Cerebellar cortex (tissue), 1 donor: ENCODE measurements at regions not wholly inside any gene's neighbourhood (a gene's known extent, or its start where the extent isn't known, plus 50 kb on each side); places are given as distances from the start of the nearest gene placed in this dataset.
"Not testable (repeated sequence)": the region's sequence is repeated elsewhere in the genome, so short reads cannot be mapped to it uniquely, and the experiment has no call there.

Experiments
- DNase-seq: peaks from one replicate; pipeline ENCODE4 v3.0.0-alpha.2; 2015; ENCODE audit warnings: low spot score

DNA sequence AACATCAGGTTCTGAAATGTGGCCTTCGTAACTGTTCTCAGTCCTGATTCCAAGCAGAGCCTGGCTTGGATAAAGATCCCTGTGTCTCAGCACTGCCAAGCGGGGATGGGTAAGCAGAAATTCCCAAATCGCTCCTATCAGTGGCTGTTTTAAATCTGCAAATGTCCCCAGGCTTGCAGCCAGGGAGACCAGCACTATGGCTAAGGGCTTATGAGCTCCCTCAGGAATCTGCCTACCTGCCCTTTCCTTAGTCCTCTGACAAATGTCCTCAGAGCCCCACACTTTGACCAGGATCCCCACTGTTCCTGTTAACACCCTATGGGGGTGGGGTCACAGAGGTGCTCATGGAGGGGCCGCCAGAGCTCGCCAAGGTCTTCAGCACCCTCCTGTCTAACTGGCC lies 1062.8 kb downstream of the UQCRFS1 start:
- DNase-seq: no peak

DNA sequence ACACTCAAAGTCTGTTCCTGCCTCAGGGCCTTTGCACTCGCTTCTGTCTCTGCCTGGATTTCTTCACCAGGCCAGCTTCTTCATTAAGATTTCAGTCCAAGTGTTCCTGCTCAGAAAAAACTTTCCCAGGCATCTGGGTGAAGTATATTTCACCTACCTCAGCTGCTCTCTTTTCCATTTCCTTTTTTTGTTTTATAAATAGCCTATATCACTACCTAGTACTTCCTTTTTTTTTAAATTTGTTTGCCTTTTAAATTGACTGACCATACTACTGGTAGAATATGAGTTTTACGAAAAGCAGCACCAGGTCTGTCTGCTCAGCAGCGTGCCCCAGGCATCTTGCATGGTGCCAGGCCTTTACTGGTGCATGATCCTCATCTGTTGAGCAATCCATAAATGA lies 1064.4 kb downstream of the UQCRFS1 start:
- no peak for DNase-seq

DNA sequence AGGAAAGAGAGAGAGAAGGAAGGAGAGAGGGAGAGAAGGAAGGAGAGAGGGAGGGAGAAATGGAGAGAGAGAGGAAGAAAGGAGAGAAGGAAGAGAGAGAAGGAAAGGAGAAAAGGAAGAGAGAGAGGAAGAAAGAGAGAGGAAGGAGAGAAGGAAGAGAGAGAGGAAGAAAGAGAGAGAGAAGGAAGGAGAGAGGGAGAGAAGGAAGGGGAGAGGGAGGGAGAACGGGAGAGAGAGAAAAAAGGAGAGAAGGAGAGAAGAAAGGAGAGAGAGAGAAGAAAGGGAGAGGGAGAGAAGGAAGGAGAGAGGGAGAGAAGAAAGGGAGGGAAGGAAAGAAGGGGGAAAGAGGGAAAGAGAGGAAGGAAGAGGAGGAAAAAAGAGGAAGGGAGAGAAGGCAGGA lies 1070.7 kb downstream of the UQCRFS1 start:
- no peak for DNase-seq

DNA sequence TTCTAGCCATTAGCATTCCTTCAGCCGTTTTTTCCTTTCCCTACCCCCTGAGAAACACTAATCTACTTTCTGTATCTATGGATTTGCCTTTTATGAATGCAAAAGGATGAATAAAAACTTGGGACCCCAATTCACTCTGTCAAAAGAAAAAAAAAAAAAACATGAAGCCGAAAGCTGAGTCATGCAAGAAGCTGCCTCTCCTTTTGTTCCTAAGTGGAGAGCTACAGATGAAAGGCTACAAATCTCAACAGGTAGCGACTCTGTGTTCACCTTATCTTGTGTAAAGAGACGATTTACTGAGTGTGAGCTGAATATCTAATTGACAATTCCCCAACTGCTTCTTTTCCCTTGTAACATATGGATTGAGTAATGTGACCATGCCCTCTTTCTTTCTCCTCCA lies 1072.8 kb downstream of the UQCRFS1 start:
- no peak for DNase-seq

DNA sequence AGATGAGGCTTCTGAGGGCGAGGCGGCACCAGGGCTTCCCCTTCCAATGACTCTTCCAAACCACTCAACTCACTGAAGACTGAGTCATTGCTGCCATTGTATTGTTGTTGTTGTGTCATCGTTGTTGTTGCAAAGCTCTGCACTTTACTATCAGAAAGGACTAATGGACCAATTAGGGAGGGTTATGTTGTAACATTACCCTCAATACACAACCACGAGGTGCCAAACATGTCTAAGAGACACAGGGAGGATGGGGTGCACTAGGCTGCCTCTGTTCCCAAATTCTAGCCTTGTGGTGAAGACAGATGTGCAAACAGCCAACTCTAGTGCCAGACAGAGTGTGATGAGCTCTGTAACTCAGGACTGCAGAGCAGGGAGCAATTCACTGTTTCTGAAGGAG lies 1075.2 kb downstream of the UQCRFS1 start:
- DNase-seq: no peak

DNA sequence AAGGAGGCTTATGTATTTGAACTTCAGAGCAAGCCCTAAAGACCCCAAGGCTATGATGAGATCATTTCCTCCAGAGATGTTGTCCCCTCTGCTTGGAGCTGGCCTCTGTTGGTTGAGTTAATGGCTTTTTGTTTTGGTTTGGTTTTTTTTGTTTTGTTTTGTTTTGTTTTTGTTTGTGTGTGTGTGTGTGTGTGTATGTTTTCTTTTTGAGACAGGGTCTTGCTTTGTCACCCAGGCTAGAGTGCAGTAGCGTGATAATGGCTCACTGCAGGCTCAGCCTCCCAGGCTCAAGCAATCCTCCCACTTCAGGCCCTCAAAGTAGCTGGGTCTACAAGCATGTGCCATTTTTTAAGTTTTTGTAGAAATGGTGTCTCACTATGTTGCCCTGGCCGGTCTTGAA lies 1076.2 kb downstream of the UQCRFS1 start:
- DNase-seq: no peak

DNA sequence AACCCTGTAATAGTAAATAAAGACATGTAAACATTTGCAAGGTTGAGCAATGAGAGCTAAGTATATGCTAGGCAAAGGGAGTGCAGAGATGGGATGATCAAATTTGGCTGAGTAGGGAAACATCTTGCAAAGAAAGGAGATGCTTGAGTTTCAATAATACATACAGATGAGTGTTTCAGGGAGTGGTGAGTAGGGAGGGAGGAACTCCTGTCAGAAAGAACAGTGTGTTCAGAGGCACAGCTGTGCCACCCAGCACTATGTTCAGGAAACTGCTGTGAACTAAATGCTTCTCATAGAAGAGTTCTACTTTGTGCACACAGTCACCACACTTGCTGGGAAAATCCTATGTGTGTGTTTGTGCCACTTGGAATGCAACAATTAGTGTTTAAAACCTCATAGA lies 1077.1 kb downstream of the UQCRFS1 start:
- DNase-seq: no peak

DNA sequence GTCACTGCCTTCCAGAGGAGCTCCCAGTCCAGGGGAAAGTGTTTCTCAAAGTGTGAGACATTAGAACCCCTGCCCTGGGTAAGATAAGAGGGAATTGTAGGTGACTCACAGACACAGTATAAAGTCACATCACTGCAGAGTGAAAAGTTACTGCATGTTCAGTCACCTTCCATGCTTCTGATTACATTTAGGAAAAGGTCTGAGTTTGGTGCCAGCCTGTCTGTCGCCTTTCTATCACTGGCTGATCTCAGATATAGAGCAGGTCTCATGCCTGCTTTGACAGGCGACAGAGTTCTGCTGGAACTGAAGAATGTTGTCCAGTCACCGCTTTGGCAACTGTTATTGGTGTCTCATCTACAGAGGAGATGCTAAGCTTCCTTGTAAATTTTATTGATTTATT lies 1078.6 kb downstream of the UQCRFS1 start:
- no peak for DNase-seq

DNA sequence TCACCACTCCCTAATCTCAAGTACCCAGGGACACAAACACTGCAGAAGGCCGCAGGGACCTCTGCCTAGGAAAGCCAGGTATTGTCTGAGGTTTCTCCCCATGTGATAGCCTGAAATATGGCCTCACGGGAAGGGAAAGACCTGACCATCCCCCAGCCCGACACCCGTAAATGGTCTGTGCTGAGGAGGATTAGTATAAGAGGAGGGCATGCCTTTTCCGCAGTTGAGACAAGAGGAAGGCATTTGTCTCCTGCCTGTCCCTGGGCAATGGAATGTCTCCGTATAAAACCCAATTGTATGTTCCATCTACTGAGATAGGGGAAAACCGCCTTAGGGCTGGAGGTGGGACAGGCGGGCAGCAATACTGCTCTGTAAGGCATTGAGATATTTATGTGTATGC lies 1082.1 kb downstream of the UQCRFS1 start:
- not testable (repeated sequence) for DNase-seq

DNA sequence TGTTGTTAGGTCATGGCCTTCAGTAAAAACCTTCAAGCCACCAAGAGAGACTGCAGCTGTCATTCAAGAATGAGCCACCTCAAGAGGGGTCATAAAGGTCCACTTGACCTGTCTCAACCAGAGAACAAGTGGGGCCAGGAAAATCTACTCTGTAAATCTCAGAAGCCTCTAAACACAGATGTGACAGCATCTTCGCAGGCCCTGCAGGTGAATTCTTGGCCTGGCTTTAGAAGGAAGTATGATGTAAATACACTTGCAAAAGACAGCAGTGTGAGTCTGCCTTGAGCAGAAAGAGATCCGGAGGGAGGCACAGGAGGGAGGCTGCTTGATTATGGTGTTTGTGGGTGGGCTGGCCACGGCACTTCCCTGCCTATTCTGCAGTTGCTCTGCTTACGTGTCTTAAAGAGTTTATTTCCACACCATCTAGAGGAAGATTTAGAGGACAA lies 1082.9 kb downstream of the UQCRFS1 start:
- no peak for DNase-seq

DNA sequence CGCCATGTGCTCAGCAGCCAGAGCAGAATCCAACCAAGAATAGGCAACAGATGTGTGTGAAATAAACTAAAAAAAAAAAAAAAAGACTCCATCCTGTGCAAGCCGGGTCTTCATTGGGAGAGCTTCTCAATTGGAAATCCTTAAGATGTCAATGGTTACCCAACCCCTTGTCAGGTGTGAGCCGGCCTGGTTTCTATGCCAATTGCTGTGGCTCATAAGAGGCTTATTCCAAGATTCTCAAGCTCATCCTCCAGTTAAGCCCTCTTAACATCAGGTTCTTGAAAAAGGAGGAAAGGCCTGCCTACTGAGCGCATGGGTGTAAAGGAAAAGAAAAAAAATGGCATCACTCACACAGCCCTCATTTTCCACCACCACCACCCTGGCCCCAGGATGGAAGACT lies 1084.6 kb downstream of the UQCRFS1 start:
- no peak for DNase-seq

DNA sequence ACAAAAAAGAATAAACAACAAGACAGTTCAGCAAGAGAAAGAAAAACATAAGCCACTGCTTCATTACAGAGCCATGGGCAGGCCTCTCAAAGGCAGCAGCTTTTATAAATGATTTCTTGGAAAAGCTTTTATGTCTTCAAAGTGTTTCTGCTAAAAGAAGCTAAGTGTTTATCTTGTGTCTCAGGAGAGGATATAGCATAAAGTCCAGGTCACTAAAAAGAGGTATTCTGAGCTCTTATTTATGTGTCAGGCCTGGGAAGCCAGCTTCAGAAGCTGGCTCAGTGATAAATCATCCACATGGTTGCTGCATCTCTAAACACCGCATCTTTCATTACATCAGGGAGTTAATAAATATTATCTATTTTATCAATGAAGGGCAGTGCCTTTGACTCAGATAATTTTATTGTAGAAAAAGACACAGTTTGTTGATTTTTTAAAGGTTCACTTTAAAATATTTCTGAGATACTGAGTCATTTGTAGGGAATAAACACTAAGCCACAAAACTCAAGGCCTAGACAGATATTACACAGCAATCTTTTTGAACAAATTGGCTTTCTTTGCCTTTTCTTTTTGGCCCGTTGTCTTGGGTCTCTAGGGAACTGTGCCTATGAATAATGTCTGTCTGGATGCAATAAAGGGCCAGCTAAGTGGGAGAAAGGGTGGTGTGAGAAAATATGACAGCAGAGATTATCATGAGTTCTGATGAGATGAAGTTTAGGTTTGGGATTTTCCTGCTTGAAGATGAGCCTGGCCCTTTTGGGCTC lies 1086.6 kb downstream of the UQCRFS1 start:
- DNase-seq: no peak

DNA sequence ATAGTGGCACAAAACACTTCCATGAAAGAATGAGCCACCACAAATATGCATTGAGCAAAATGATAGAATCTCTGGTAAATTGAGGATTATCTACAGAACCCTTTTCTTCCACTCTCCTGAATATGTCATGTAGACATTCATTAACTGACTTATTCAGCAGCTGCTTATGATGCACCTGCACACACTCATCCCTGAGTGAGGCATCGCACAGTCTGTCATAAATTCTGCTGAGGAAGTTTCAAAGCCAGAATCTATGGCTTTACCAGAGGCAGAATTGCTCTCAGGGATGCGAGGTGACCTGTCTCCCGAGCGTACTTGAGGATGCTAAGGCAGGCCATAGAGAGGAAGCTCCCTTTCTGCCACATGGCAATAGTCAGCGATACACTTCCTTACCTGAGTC lies 1090.2 kb downstream of the UQCRFS1 start:
- DNase-seq: no peak

DNA sequence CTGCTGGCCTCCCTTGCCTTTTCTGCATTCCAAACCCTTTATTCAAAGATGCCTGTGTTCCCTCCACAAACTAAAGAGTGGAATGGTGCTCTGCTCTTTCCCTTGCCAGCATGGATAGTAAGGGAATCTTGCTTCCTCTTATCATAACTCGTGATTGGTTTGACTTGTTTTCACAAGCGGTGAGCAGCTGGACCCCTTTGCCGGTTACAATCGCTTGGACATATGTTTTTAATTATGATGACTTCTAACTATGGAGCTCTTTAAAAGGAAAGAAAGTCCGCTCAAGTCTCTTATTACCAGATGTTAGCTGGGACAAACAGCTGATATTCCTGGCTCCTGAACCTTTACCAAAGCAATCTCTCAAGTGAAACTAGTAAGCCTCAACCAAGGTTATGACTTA lies 1094.7 kb downstream of the UQCRFS1 start:
- DNase-seq: no peak

DNA sequence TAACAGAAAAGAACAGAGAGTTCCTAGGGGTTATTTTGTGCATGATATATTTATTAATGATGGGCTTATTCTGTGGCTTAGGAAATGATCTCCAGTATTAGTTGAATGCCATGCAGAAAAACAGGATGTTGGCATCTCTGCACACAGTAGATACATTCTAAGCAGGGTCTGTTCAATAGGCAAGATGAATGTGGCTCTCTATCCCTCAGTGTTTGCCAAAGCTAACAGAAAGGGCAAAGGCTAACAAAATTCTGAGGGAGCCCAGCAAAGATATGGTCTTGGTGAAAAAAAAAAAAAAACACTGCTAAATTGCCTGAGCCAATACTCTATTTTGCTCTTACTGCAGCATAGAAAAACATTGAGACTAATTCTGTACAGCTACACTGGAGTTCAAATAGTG lies 1095.8 kb downstream of the UQCRFS1 start:
- no peak for DNase-seq

DNA sequence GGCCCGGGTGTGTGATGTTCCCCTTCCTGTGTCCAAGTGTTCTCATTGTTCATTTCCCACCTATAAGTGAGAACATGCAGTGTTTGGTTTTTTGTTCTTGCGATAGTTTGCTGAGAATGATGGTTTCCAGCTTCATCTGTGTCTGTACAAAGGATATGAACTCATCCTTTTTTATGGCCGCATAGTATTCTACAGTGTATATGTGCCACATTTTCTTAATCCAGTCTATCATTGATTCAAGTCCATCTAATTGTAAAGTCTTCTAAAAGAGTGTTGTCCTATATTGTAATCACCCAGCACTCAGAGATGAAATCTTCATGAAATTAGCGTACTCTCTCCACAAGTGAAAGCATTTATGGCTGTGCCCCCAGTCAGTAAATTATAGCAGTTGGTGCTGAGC lies 1096.6 kb downstream of the UQCRFS1 start:
- DNase-seq: not testable (repeated sequence)

DNA sequence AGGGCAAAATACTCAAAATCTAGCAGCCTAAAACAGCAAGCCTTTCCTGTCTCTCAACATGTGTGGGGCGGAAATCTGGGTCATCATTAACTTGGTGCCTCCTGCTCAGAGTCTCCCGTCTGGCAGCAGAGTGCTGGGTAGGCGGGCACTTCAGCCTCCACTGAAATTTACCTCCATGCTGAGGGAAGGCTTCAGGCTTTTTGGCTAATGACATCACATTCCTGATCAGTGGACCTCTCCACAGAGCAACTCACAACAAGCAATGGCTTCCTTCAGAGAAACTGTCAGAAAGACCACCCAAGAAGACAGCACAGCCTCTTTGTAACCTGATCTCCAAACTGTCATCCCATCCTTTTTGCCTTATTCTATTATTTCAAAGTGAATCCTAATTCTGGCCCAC lies 1109.0 kb downstream of the UQCRFS1 start:
- peak; percentile 39 for DNase-seq

DNA sequence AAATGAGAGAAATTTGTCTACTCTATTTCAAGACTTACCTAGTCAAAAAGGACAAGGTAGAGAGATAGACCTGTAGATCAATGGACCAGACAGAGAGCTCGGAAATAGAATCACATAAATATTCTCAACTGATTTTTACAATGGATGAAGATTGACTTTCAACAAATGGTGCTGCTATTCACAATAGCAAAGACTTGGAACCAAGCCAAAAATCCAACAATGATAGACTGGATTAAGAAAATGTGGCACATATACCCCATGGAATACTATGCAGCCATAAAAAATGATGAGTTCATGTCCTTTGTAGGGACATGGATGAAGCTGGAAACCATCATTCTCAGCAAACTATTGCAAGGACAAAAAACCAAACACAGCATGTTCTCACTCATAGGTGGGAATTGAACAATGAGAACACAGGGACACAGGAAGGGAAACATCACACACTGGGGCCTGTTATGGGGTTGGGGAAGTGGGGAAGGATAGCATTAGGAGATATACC lies 1128.2 kb downstream of the UQCRFS1 start:
- DNase-seq: not testable (repeated sequence)

DNA sequence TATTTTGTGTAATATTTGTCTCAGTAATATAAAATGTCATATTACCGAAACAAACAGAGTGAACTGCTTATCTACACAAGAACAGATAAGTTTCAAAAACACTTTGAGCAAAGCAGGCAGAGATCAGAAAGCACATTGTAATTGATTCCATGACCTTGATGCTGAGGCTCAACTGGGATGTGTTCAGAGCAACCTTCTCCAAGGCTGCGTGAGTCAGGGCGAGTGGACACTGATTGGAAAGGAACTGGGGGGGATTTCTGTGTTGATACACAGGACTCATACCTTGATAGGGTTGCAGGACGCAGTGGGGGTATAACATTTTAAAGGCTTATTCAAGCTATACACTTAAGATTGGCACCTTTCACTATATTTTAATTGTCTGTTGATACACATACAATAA lies 1136.3 kb downstream of the UQCRFS1 start:
- no peak for DNase-seq

DNA sequence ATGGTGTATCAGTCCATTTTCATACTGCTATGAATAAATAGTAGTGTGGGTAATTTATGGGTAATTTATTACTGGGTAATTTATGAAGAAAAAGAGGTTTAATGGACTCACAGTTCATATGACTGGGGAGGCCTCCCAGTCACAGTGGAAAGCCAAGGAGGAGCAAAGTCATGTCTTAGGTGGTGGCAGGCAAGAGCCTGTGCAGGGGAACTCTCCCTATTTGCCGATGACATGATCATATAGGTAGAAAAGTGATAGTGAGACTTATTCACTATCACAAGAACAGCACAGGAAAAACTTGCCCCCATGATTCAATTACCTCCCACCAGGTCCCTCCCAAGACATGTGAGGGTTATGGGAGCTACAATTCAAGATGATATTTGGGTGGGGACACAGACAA lies 1137.7 kb downstream of the UQCRFS1 start:
- no peak for DNase-seq

DNA sequence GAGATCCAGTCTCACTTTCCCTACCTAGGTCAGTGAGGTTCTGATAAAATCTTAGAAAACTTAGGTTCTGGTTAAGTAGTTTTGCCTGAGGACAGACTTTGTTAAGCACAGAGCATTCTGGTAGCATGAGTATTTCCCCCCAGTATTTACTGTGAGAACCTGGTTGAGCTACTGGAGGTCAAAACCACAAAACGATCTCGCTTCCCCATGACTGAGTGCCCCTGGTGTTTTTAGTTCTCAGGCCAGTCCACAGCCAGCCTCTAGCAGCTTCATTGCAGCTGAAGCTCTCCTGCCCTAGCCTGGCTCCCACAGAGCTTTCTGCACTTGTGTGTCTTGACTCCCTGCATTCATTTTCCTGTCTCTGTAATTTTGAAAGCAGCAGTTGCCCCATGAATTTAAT lies 1138.2 kb downstream of the UQCRFS1 start:
- DNase-seq: no peak

DNA sequence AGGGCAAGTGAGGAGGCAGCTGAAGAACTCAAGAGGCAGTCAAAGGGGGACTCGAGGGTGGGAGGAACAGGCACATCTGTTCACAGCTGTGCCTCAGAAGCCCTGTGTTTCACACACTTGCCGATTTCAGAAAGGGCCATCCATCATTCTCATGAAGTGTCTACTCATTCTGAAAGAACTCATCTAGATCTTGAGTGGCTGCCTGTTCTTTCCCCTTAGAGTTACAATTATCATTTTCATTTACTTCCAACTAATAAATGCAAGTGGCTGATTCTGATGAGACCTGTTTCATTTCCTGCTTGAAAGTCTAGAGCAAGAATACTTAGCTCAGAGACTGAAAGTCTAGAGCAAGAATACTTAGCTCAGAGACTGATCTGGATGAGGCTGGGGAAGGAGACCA lies 1145.1 kb downstream of the UQCRFS1 start:
- DNase-seq: no peak

DNA sequence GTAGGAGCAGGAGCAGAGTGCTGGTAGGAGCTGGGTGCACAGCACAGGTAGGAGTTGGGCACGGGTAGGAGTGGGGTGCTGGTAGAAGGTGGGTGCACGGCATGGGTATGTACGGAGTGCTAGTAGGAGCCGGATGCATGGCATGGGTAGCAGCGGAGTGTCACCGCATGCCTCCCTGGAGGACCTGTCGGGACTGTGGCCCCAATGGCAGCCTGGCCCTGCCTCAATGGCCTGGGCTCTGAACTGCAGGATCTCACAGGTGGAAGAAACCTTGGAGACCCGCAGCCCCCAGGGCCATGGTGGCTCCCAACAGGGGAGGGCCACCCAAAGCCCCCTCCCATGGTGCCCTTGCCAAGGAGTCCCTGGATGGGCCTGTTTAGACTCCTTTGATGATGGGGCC lies 1146.0 kb downstream of the UQCRFS1 start:
- DNase-seq: no peak

DNA sequence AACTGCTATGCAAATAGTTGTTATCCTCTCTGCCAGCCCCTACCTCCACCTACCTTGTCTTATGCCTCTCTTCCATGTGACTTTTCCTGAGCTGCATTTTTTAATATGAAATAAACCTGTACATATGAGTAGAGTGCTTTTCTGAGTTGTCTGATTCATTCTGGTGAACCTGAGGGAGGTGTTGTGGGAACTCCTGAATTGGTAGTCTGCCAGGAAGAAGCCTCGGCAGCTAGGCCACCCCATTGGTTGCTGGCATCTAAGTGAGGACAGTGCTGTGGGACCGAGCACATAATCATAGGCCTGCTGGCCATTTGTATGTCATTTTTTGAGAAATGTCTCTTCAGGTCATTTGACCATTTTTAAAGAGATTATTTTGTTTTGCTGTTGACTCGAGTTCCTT lies 1146.8 kb downstream of the UQCRFS1 start:
- no peak for DNase-seq
